SK-N-SH treated with all-trans-retinoic acid at 6 μM for 48 hours (cell line): ENCODE measurements at regions not wholly inside any gene's neighbourhood (a gene's known extent, or its start where the extent isn't known, plus 50 kb on each side); places are given as distances from the start of the nearest gene placed in this dataset.
A peak's percentile ranks its signal among the peaks of the same experiment; 100 is the strongest.

Experiments used
- ARNTL ChIP-seq: fragments of 450-650 bp; formaldehyde crosslinking; IDR thresholded peaks from 2 replicates; pipeline ENCODE4 v1.5.0; 2020; ENCODE audit warnings: low read depth, mild to moderate bottlenecking, moderate library complexity, borderline replicate concordance
- BACH2 ChIP-seq: fragments of 250-450 bp; sonication (Bioruptor Pico); IDR thresholded peaks from 2 replicates; pipeline ENCODE4 v1.9.0; 2021; ENCODE audit warnings: mild to moderate bottlenecking, borderline replicate concordance
- CSRNP3 ChIP-seq: fragments of 250-450 bp; sonication (Bioruptor Pico); IDR thresholded peaks from 2 replicates; pipeline ENCODE4 v1.5.1; 2021; ENCODE audit warnings: mild to moderate bottlenecking, moderate library complexity
- ISL1 ChIP-seq: fragments of 250-450 bp; sonication (Bioruptor Pico); IDR thresholded peaks from 2 replicates; pipeline ENCODE4 v2.1.2; 2022; ENCODE audit warnings: mild to moderate bottlenecking, moderate library complexity
- PATZ1 ChIP-seq: fragments of 250-450 bp; sonication (Bioruptor Pico); IDR thresholded peaks from 2 replicates; pipeline ENCODE4 v1.8.0; 2020; ENCODE audit warnings: mild to moderate bottlenecking, moderate library complexity, borderline replicate concordance
- POU6F1 ChIP-seq: fragments of 250-450 bp; sonication (Bioruptor Pico); IDR thresholded peaks from 2 replicates; pipeline ENCODE4 v1.8.0; 2021; ENCODE audit warnings: low read depth, mild to moderate bottlenecking, moderate library complexity, borderline replicate concordance
- RARB ChIP-seq: fragments of 250-450 bp; sonication (Bioruptor Pico); IDR thresholded peaks from 2 replicates; pipeline ENCODE4 v1.8.0; 2021; ENCODE audit warnings: mild to moderate bottlenecking, moderate library complexity
- TOX ChIP-seq: fragments of 250-450 bp; sonication (Bioruptor Pico); IDR thresholded peaks from 2 replicates; pipeline ENCODE4 v1.8.0; 2021; ENCODE audit warnings: mild to moderate bottlenecking, moderate library complexity, borderline replicate concordance
- ZC3H10 ChIP-seq: fragments of 250-450 bp; sonication (Bioruptor Pico); IDR thresholded peaks from 2 replicates; pipeline ENCODE4 v1.5.1; 2021; ENCODE audit warnings: mild to moderate bottlenecking, moderate library complexity
- ZFP3 ChIP-seq: fragments of 250-450 bp; sonication (Bioruptor Pico); IDR thresholded peaks from 2 replicates; pipeline ENCODE4 v1.5.0; 2020; ENCODE audit warnings: mild to moderate bottlenecking, moderate library complexity
- ZFP30 ChIP-seq: fragments of 450-650 bp; formaldehyde crosslinking; IDR thresholded peaks from 2 replicates; pipeline ENCODE4 v1.5.0; 2022; ENCODE audit warnings: mild to moderate bottlenecking, moderate library complexity
- ZNF70 ChIP-seq: fragments of 450-650 bp; formaldehyde crosslinking; IDR thresholded peaks from 2 replicates; pipeline ENCODE4 v1.5.0; 2020; ENCODE audit warnings: mild to moderate bottlenecking, moderate library complexity
- TF ChIP-seq, protein P1 (sequence below): fragments of 250-450 bp; sonication (Bioruptor Pico); IDR thresholded peaks from 2 replicates; pipeline ENCODE4 v1.5.0; 2020; ENCODE audit warnings: mild to moderate bottlenecking, moderate library complexity

DNA sequence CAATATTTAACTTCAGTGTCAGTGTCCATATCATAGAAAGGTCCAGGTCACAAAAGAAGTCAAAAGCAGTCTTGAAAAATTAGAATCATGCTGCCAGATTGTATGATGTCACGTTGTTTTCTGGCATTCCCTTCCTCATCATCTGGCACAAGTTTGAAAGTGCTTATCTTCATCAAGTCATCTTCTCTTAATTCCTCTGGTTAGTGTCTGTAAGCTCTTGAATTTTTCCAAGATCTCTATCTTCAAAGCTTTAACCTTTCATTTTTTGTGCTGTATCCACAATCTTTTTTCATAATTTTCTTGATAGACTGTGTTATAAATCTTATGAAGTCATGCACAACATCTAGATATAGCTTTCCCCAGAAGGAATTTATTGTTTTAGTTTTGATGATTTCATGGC lies 682.7 kb upstream of the AADAT start:
- TF ChIP-seq CSRNP3 (CRISPR knock-in tag) (no peak), PATZ1 (no peak), ZC3H10 (CRISPR knock-in tag) (no peak), ZFP30 (CRISPR knock-in tag) (no peak), BACH2 (CRISPR knock-in tag) (no peak), ZFP3 (0 out of 2 replicates have a peak, but pooled peaks have one; percentile 21), ARNTL (CRISPR knock-in tag) (no peak), POU6F1 (no peak), ZNF70 (CRISPR knock-in tag) (no peak), RARB (CRISPR knock-in tag) (no peak), TOX (no peak), ISL1 (CRISPR knock-in tag) (peak; percentile 94)
- TF ChIP-seq, protein P1, sequence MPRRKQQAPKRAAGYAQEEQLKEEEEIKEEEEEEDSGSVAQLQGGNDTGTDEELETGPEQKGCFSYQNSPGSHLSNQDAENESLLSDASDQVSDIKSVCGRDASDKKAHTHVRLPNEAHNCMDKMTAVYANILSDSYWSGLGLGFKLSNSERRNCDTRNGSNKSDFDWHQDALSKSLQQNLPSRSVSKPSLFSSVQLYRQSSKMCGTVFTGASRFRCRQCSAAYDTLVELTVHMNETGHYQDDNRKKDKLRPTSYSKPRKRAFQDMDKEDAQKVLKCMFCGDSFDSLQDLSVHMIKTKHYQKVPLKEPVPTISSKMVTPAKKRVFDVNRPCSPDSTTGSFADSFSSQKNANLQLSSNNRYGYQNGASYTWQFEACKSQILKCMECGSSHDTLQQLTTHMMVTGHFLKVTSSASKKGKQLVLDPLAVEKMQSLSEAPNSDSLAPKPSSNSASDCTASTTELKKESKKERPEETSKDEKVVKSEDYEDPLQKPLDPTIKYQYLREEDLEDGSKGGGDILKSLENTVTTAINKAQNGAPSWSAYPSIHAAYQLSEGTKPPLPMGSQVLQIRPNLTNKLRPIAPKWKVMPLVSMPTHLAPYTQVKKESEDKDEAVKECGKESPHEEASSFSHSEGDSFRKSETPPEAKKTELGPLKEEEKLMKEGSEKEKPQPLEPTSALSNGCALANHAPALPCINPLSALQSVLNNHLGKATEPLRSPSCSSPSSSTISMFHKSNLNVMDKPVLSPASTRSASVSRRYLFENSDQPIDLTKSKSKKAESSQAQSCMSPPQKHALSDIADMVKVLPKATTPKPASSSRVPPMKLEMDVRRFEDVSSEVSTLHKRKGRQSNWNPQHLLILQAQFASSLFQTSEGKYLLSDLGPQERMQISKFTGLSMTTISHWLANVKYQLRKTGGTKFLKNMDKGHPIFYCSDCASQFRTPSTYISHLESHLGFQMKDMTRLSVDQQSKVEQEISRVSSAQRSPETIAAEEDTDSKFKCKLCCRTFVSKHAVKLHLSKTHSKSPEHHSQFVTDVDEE (CRISPR knock-in tag) = no peak
